CD4-positive, alpha-beta T cell (primary cell): ENCODE measurements at regions not wholly inside any gene's neighbourhood (a gene's known extent, or its start where the extent isn't known, plus 50 kb on each side); places are given as distances from the start of the nearest gene placed in this dataset.

Experiments
- ATAC-seq: fragments of 200-7000 bp; cut with Tn5 transposase; one replicate; pipeline ENCODE4 v1.10.0; 2022; ENCODE audit warnings: mild to moderate bottlenecking; ENCODE audit not compliant: poor library complexity
- CTCF ChIA-PET: fragments of 350-600 bp; sonication (Branson Sonifier 250); formaldehyde crosslinking; loops from one replicate; lab custom pipeline; 2021; ENCODE audit warnings: antibody characterized with exemption, inconsistent platforms; lab: Charles Lee
- POLR2A ChIA-PET: fragments of 350-600 bp; sonication (Branson Sonifier 250); formaldehyde crosslinking; loops from one replicate; lab custom pipeline; 2021; ENCODE audit warnings: antibody characterized with exemption, inconsistent platforms; lab: Charles Lee
- DNase-seq, 14 experiments: peaks; one replicate each; pipeline ENCODE4 v3.0.0-alpha.2; 2013 to 2020; ENCODE audit warnings: mixed read lengths in 2 of 14
- H3K27ac ChIP-seq, 2 donors: one replicate each; pipeline versions ENCODE4 v1.5.1 to v1.7.0; 2013; ENCODE audit warnings: low read length in 2 of 2, low read depth in 1 of 2, mild to moderate bottlenecking in 1 of 2
- H3K27me3 ChIP-seq, 2 experiments: 1 replicate in 1 of 2; 2 replicates in 1 of 2; pipeline versions ENCODE4 v1.6.1 to v1.7.0; 2013; ENCODE audit warnings: low read length in 2 of 2, control low read depth in 1 of 2, mild to moderate bottlenecking in 1 of 2, moderate library complexity in 1 of 2; ENCODE audit not compliant: insufficient read depth in 2 of 2, control insufficient read depth in 1 of 2
- H3K36me3 ChIP-seq: one replicate; pipeline ENCODE4 v1.6.1; 2013; ENCODE audit warnings: low read length, control low read depth; ENCODE audit not compliant: insufficient read depth
- H3K4me1 ChIP-seq: one replicate; pipeline ENCODE4 v1.6.1; 2013; ENCODE audit warnings: low read length, control low read depth; ENCODE audit not compliant: insufficient read depth
- H3K4me3 ChIP-seq: one replicate; pipeline ENCODE4 v1.5.1; 2013; ENCODE audit warnings: mild to moderate bottlenecking, low read length, moderate library complexity
- H3K9me3 ChIP-seq, 2 experiments: 1 replicate in 1 of 2; 2 replicates in 1 of 2; pipeline versions ENCODE4 v1.6.1 to v1.7.0; 2013; ENCODE audit warnings: low read length in 2 of 2, mild to moderate bottlenecking in 2 of 2, control low read depth in 1 of 2, moderate library complexity in 1 of 2; ENCODE audit not compliant: control insufficient read depth in 1 of 2, insufficient read depth in 1 of 2
- H3K27ac Mint-ChIP-seq: one replicate; pipeline ENCODE4 v1.8.0; 2020; ENCODE audit warnings: mixed read lengths
- H3K27me3 Mint-ChIP-seq: one replicate; pipeline ENCODE4 v1.8.0; 2021; ENCODE audit warnings: mixed read lengths
- H3K36me3 Mint-ChIP-seq: one replicate; pipeline ENCODE4 v1.8.0; 2021; ENCODE audit warnings: low read depth, mixed read lengths
- H3K4me1 Mint-ChIP-seq: one replicate; pipeline ENCODE4 v1.8.0; 2021; ENCODE audit warnings: low read depth, mixed read lengths
- H3K4me3 Mint-ChIP-seq: one replicate; pipeline ENCODE4 v1.8.0; 2020; ENCODE audit warnings: mild to moderate bottlenecking, mixed read lengths
- H3K9me3 Mint-ChIP-seq: one replicate; pipeline ENCODE4 v1.8.0; 2020; ENCODE audit warnings: mixed read lengths
- CTCF ChIP-seq: fragments of 200-600 bp; IDR thresholded peaks from one replicate; pipeline ENCODE4 v1.8.0; 2022; ENCODE audit warnings: antibody characterized with exemption, mild to moderate bottlenecking
- intact Hi-C, 2 experiments: fragments of 100-400 bp; cut with DNase I in 1 of 2; cut with micrococcal nuclease in 1 of 2; formaldehyde crosslinking; loops; one replicate each; pipeline versions ENCODE4 v1.15.1 to v1.9.0; 2023 to 2025; cut with DNase I, micrococcal nuclease

GRCh38 chr15:85297537-85297936, 82.9 kb upstream of the AKAP13 start:
- Histone ChIP-seq H3K4me1 (peaks cover 6% of the 10 kb centered on the region), H3K27me3 (no peaks in the 10 kb centered on the region), H3K27ac (no peak overlapping the region), H3K36me3 (no peaks in the 10 kb centered on the region), H3K9me3 (no peaks in the 10 kb centered on the region), H3K4me3 (no peak overlapping the region)
- Mint-ChIP-seq H3K27me3 (no peaks in the 10 kb centered on the region), H3K4me1 (peaks cover 13% of the 10 kb centered on the region), H3K36me3 (no peaks in the 10 kb centered on the region), H3K27ac (no peak overlapping the region), H3K4me3 (no peak overlapping the region), H3K9me3 (no peaks in the 10 kb centered on the region)
- no peak for TF ChIP-seq CTCF
- ChIA-PET POLR2A (interaction anchor here (1.4 to 1.6 kb wide), 2 partner anchors 34 to 83 kb away, joined by 5 to 6 read pairs; partner anchors contain the start of gene AKAP13), CTCF (interaction anchor here (0.6 to 1.9 kb wide), 14 partner anchors 7 to 433 kb away, joined by 3 to 55 read pairs (median 4); no protein-coding TSS in a partner anchor)
- DNase-seq (no peak), ATAC-seq (no peak)
- intact Hi-C loops: loop anchor here in 1 of 2 experiments (2.0 to 10.0 kb wide), 4 partner anchors 31 to 545 kb away; no protein-coding TSS in a partner anchor

GRCh38 chr15:85298366-85298765, 82.0 kb upstream of the AKAP13 start:
- Mint-ChIP-seq H3K27me3 (no peaks in the 10 kb centered on the region), H3K4me3 (no peak overlapping the region), H3K9me3 (no peaks in the 10 kb centered on the region), H3K36me3 (no peaks in the 10 kb centered on the region), H3K27ac (no peak overlapping the region), H3K4me1 (peaks cover 13% of the 10 kb centered on the region)
- Histone ChIP-seq H3K4me3 (no peak overlapping the region), H3K4me1 (peaks cover 6% of the 10 kb centered on the region), H3K36me3 (no peaks in the 10 kb centered on the region), H3K27ac (no peak overlapping the region), H3K9me3 (no peaks in the 10 kb centered on the region), H3K27me3 (no peaks in the 10 kb centered on the region)
- DNase-seq (no peak), ATAC-seq (no peak)
- no peak for TF ChIP-seq CTCF
- intact Hi-C loops: loop anchor here in 1 of 2 experiments (5.0 to 10.0 kb wide), 3 partner anchors 276 to 544 kb away; no protein-coding TSS in a partner anchor
- ChIA-PET CTCF (interaction anchor here (1.9 kb wide), 1 partner anchor 116 kb away, joined by 8 read pairs; no protein-coding TSS in a partner anchor), POLR2A (no interaction called here)

GRCh38 chr15:85298941-85299340, 81.5 kb upstream of the AKAP13 start:
- Histone ChIP-seq H3K27me3 (no peaks in the 10 kb centered on the region), H3K36me3 (no peaks in the 10 kb centered on the region), H3K4me1 (peaks cover 6% of the 10 kb centered on the region), H3K4me3 (no peak overlapping the region), H3K9me3 (no peaks in the 10 kb centered on the region), H3K27ac (no peak overlapping the region)
- H3K36me3 Mint-ChIP-seq: no peaks in the 10 kb centered on the region
- ChIA-PET CTCF (interaction anchor here (0.8 to 1.9 kb wide), 2 partner anchors 116 to 206 kb away, joined by 3 to 8 read pairs; no protein-coding TSS in a partner anchor), POLR2A (no interaction called here)
- ATAC-seq (no peak), DNase-seq (no peak)
- no peak overlapping the region for H3K4me3 Mint-ChIP-seq
- TF ChIP-seq CTCF: no peak
- H3K4me1 Mint-ChIP-seq: peaks cover 13% of the 10 kb centered on the region
- no peaks in the 10 kb centered on the region for H3K27me3 Mint-ChIP-seq
- H3K9me3 Mint-ChIP-seq: no peaks in the 10 kb centered on the region
- intact Hi-C loops: loop anchor here in 1 of 2 experiments (5.0 to 10.0 kb wide), 3 partner anchors 276 to 543 kb away; no protein-coding TSS in a partner anchor
- H3K27ac Mint-ChIP-seq: no peak overlapping the region
